HG03342 (cell line): ENCODE measurements at regions not wholly inside any gene's neighbourhood (a gene's known extent, or its start where the extent isn't known, plus 50 kb on each side); places are given as distances from the start of the nearest gene placed in this dataset.
"Not testable (repeated sequence)": the region's sequence is repeated elsewhere in the genome, so short reads cannot be mapped to it uniquely, and the experiment has no call there.

Experiments used
- ATAC-seq: cut with Tn5 transposase; IDR thresholded peaks from one replicate; pipeline ENCODE4 v1.9.1; 2021; ENCODE audit warnings: mild to moderate bottlenecking, moderate library complexity; ENCODE audit not compliant: unreplicated experiment

DNA sequence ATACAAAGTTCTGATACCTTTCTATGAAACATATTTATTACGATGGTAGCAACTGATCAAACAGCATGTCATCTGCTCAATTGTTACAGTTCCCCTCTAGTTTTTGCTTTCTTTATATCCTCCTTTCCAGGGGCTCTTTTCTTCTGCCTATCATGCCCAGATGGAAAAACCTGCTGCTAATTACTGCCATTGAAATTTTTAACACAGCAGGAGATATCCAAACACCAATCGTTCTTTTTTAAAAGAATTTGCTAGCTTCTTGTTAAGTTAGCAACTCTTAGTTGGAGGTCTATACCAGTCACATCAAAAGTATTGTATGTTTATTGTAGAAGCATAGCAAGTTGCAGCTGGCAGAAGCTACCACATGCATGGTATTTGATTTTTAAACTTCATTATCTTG, 768.5 kb downstream of the NXPH1 start:
- ATAC-seq = no peak

DNA sequence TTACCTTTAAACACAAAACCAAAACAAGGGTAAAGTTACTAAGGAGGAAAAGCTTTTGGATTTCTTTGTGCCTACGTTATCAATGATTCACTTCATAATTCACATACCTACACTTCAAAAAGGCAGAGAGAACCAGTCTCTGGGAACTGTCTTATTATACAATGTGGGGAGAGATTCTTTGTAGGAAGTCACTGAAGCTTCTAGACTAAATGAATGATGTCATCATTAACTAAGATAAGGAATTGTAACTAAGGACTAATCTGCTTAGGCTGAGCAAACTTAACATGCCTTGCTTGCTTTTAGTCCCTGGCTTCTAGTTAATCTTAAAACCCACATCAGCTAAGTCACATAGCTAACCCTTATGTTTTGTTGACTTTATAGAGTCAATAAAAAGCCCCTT, 771.2 kb downstream of the NXPH1 start:
- no peak for ATAC-seq

DNA sequence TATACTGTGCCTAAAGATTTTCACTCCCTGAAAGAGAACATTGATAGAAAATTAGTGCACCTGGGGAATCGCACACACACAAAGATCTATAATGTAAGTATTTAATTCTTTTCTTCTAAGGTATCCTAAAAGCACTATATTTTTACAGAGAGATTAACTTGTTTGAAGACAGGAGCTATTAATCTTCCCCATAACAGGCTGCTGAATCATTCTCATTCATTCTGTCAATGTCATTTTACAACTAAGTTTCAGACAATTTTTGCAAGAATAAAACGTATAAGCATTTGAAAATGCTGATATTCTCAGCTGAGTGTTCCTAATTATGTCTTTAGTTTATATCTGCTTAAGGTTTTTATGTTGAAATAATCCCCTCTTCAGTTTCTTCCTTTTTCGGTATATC, 776.7 kb downstream of the NXPH1 start:
- ATAC-seq = no peak

DNA sequence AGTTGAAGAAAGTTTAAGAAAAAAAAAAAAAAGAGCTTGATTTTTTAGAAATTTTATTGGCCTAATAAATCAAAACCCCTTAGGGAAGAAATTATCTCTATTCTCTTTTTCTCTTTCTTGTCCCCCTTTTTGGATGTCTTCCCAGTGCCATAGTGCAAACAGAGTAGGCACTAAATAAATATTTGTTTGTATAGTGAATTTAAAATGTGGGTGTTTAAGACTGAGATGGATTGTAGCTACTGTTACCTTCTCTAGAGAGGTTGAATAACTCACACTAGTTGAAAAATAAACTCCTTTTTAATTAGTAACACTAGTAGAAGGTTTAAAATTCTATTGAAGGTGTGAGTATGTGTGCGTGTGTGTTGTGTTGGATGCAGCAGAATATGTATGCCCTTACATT, 783.8 kb downstream of the NXPH1 start:
- no peak for ATAC-seq

DNA sequence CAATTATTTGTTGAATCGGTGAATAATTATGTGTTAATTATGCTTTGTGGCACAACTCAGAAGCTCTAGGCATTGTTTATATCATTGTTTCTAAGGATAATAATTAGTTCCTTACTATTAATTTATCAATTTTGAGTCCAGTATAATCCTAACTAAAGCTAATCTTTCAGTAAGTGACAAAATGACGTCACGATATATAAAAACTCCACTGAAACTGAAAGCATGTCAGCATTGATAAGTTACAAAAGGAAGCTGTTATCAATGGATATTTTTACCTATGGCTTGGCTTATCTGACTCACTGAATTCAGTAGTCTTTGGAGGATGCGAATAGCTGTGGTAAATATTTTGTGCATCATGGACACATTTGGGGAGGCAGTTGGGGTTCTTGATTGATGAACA, 793.1 kb downstream of the NXPH1 start:
- ATAC-seq = no peak

DNA sequence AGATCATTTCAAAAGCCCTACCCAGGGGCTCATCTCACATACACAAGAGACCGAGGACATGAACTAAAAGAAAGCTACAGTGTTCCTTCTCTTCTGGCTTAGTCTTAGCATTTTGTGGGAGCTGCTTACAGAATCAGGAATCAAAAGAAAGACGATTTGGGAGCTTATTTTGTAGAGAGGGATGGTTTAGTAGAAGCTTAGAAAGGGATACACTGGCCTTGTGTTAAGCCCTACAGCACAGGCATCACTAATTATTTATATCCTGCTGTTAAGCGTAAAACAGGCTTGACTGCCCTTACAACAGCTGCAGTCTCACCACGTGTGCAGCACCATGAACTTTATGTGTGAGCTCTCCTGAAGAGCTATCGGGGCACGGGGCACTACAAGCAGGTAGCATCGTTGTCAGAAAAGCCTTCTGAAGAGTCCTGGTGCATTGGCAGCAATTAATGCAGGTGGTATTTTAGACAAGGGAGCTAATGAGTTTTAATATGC, 798.3 kb downstream of the NXPH1 start:
- ATAC-seq = no peak

DNA sequence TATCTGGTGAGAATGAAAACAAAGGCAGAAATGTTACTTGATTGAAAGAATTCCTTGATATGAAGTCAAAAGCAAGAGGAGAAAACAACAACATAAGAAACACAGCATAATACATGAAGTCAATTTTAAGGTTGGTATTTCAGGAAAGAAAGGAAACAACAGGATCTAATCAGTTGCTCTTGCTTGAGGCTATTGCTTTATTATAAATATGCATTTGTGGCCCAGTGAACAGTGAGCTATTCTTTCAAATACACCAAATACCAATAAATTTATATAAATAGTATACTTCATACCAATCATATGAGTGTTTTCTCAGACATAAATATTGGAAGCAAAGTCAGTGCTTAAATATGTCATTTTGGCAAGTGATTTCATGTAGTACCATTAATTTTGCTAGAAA, 806.6 kb downstream of the NXPH1 start:
- ATAC-seq = no peak

DNA sequence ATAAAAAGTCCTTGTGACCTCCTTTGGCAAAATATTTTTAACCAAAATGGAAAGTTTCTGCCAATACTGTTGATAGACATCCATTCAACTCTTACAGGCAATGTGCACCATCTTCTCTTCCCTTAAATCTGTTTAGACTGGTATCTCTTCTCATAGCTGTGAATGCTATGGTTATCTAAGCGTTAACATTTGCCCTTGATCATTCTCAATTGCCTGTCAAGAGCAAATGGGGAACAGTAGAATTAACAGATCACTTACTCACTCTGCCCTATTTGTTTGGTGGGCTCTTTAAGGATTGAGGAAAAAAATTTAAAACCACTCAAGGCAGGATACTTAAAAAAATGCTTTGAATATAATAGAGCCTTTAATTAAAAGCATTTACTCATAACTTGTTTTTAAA, 808.4 kb downstream of the NXPH1 start:
- no peak for ATAC-seq

DNA sequence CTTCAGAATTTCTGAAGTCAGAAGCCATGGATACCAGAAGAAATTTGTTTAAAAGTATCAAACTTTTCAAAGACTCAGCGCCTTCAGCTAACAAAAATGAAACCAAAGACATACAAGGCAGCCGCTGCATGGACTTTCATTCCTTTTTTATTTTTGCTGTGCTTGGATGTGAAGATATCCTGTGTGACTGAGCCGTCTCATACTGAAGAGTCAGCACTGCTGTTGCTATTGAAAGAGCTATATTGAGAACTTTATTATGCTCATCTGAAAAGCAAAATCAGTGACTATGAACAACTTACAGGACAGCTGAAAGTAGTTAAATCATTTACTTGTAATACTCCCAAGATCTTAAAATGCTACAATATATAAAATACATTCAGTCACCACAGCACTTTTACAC, 809.2 kb downstream of the NXPH1 start:
- ATAC-seq = no peak

DNA sequence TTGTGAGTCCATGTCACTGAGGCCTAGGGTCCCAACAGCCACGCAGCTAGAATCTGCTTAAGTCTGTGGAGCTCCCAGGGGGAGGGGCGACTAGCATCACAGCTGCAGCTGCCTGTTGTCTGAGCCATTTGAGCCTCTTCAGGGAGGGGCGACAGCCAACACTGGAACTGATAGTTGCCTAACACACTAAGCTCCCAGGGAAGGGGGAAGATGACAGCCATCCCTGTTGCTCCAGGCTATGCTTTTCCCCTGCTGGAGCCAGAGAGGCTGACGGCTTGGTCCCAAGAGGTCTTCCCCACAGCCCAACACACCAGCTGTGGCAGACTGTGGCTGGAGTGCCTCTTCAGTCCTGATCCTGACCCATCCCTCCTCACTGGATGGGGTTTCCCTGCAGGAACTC, 817.5 kb downstream of the NXPH1 start:
- ATAC-seq = no peak

DNA sequence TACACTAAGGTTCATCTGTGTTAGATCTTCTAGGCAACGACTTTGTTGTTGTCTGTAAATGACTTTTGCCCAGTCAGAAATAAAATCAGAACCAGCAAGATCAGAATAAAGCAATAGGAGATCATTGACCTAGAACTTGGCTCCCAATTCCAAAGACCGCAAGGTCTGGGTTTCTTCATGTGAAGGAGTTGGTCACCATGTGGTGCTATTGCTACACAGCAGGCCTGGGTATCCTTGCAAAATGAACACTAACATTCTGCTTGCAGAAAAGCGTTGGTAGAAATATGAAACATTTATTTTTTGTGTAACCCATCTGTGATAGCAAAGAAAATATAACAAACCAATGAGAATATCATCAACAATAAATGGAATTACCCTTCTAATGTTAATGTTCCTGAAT, 831.0 kb downstream of the NXPH1 start:
- no peak for ATAC-seq

DNA sequence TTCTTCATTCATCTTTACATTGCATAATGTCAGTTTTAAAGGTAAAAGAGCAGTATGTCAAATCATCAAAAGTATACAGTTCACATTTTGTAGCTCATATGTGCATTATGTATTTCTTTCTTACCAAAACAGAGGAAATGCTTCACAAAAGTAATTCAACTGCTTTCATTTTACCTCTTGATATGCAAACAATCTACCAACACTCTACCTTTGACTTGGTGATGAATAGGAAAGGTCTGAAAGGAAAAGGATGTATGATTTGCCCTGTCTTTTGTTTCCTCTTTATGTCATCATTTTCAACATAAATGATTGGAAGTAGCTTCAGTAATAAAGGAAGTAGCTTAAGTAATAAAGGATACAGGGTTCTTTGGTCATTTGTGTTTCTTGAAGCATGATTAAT, 846.7 kb downstream of the NXPH1 start:
- ATAC-seq = no peak

DNA sequence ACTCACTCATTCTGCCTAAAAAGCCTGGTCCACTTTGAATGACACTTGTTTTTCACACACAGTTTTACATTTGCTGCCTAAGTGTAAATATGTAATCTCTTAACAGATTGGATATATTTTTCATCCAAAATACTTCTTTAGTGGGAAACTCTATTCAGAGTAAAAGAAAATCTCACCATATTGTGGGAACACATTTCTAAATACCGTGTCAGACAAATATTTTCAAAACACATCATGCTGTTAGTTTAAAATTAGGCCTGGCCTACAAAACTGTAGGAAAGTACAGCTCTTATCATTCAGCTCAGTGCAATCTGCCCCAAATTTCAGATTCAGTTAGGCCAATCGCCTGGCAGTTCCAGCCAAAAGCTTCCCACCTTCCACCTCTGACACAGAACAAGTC, 849.8 kb downstream of the NXPH1 start:
- no peak for ATAC-seq

DNA sequence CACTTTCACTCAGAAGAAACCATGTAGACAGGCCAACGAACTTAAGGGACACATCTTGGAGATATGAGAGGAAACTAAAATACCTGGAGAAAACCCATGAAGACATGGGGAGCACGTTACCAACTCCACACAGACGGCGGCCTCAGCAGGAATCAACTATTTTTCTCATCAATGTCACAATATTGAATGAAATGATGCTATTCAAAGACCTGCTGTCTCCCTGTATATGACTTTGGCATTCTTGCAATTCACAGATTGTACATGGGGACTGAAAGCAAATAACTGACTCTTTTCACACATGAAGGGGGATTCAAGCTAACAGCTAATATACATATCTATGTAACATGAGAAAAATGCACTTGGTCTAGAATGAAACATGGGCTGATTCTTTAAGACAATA, 869.0 kb downstream of the NXPH1 start:
- ATAC-seq = no peak

DNA sequence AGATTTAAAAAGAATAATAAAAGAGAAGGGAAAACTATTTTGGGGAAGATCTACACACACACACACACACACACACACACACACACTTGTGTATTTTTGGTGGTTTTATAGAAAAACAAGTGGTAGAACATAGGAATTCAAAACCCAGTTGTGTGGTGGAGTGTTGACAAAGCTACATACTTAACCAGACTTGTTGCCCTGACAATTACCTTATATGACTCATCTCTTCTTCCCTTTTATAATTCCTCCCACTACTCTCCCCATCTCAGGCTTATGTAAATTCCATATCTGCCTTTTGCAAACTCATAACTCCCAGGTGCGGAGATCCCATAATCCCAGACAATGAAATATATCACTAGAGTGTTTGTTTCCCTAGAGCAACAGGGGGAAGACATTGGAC, 873.7 kb downstream of the NXPH1 start:
- no peak for ATAC-seq

DNA sequence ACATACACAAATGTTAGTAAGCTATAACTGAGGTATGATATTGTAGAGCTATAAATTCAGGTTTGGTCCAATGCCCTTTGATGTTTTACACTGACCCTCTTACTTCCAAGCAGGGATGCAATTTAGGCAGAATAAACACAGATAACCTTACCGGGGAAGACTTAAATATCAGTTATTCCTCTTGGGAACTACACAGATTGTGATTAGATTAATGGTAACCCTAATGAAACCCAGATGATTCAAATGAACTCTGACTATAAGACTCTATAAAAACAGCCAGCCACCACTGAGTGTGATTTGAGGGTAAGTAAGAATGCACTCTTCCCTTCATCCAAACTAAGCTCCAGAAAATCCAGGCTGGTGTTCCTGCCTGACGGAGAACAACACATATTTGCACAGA, 891.1 kb downstream of the NXPH1 start:
- no peak for ATAC-seq

DNA sequence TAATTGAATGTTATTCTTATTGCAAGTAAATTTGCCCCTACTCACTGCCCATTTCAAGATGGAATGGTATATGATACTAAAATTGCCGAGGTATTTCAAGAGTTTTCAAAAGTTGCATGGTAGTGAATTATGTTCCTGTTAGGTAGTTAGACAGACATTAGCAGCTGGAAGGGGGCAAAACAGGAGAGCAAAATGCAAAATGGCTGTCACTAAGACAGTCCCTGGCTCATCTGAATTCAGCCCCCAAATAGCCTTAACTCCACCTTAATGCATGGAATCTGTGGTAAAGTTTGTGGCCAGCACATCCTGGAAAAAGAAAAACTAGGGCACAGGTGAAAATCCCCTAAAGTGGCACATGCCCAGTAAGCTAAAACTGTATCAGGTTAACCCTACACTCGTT, 894.9 kb downstream of the NXPH1 start:
- no peak for ATAC-seq

DNA sequence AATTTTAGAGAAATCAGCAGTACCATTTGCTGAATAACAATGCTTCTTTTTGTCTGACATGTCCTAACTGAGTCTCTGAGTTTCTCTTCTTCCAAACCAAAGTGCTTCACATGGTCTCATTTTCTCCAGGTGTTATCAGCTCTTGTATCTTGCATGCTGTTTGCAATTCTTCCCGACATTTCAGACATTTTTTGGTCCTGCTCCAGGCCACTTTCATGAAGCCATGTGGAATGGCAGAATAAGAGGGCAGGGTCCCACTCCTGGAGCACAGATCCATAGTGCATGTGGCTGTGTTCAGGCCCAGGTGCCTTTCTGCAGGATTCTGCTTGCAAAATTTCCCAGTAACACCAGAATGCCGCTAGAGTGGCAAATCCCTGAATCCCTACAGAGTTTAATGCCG, 916.2 kb downstream of the NXPH1 start:
- ATAC-seq = no peak

DNA sequence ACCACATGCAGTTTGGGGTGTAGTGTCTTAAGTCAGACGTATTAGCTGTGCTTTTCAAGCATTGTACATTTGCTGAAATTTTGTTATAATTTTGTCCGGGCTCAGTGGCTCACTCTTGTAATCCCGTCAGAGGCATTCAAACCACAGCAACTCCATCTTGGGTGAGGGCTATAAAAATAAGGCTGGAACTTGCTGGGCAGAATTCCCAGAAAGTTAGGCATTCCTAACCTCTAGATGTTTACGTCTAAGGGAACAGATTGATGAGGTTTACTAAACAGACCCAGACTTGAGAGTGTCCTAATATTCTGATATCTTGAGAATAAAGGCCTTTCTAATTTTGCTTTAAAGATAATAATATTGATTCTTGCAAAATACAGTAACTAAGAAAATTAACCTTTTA, 957.8 kb downstream of the NXPH1 start:
- no peak for ATAC-seq

DNA sequence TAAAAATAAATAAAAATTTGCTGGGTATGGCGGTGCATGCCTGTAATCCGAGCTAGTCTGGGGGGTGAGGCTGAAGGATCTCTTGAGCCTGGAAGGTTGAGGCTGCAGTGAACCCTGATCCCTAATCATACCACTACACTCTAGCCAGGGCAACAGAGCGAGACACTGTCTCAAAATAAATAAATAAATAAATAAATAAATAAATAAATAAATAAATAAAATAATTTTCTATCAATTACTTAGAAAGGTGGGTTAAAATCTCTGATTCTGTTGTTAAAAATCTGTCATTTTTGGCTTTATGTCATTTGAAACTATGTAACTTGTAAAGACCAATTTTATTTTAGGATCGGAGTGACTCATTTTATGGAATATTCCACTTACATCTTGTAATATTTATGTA, 958.6 kb downstream of the NXPH1 start:
- no peak for ATAC-seq

DNA sequence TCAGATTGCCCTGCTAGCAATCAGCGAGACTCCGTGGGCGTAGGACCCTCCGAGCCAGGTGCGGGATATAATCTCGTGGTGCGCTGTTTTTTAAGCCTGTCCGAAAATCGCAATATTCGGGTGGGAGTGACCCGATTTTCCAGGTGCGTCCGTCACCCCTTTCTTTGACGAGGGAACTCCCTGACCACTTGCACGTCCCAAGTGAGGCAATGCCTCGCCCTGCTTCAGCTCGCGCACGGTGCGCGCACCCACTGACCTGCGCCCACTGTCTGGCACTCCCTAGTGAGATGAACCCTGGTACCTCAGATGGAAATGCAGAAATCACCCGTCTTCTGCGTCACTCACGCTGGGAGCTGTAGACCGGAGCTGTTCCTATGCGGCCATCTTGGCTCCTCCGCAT, 971.0 kb downstream of the NXPH1 start:
- not testable (repeated sequence) for ATAC-seq

DNA sequence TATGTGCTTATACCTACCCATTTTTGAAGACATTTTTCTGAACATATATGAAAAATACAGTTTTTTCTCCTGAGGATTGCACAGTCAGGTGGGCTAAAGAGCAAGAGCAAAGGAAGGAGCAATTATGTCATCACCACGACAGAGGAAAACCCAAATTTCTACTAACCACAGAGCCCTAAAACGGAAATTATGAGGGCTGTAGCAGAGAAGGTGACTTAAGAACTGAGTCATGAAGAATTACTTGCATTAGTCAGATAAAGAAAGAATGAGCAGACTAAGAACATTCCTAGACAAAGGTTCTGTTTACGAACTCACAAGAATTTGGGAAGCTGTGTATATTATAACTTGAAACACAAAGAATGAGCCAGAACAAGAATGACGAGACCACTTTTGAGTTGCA, 974.4 kb downstream of the NXPH1 start:
- ATAC-seq = no peak

DNA sequence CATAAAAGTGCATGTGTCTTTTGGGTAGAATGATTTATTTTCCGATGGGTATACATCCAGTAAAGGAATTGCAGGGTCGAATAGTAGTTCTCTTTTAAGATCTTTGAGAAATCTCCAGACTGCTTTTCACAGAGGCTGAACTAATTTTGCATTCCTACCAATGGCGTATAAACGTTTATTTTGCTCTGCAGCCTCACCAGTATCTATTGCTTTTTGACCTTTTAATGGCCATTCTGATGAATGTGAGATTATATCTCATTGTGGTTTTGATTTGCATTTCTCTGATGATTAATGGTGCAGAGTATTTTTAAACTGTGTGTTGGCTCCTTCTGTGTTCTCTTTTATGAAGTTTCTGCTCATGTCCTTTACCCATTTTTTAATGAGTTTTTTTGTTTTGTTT, 1020.1 kb downstream of the NXPH1 start:
- no peak for ATAC-seq

DNA sequence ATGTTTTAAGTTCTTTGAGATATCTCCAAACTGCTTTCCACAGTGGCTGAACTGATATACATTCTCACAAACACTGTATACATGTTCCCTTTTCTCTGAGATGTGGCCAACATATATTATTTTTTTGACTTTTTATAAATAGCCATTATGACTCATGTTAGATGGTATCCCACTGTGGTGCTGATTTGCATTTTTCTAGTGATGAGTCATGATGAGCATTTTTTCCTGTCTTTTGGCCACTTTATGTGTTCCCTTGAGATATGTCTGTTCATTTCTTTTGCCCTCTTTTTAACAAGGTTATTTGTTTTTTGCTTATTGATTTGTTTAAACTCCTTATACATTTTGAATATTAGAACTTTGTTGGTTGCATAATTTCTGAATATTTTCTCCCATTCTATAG, 1055.1 kb downstream of the NXPH1 start:
- no peak for ATAC-seq
